ENCODE measurements at regions not wholly inside any gene's neighbourhood (a gene's known extent, or its start where the extent isn't known, plus 50 kb on each side); places are given as distances from the start of the nearest gene placed in this dataset.
A peak's percentile ranks its signal among the peaks of the same experiment; 100 is the strongest.

- peaks cover 6% of the 10 kb centered on the region; the same call in 1 of the 2 replicates for H3K9me1 ChIP-seq (ENCODE audit: insufficient read depth, low read length)
- H3K4me3 ChIP-seq (ENCODE audit: insufficient read depth, low read depth, low read length) = no peak overlapping the region
- 0 out of 2 replicates have a peak overlapping the region, but pooled peaks have one; percentile 30 for H2BK120ac ChIP-seq (ENCODE audit: low read depth, low read length)
- H3K27ac ChIP-seq (ENCODE audit: insufficient read depth, low read length) = no peak overlapping the region
- H3K4me1 ChIP-seq (ENCODE audit: control insufficient read depth, insufficient read depth, low read length) = peaks cover 9% of the 10 kb centered on the region
- no peak overlapping the region for H3K9ac ChIP-seq (ENCODE audit: low read depth, low read length)
- H3K79me1 ChIP-seq (ENCODE audit: low read depth in 1 of 2, low read length in 2 of 2) = no peaks in the 10 kb centered on the region
- H2AK9ac ChIP-seq (replicated peaks; ENCODE audit: low read depth, low read length, poor library complexity) = no peak overlapping the region
- CTCF ChIA-PET = interaction anchor here (0.5 kb wide), 1 partner anchor 17 kb away, joined by 9 read pairs; no protein-coding TSS in a partner anchor
- no peak overlapping the region for H3K14ac ChIP-seq (replicated peaks; ENCODE audit: low read depth, low read length)
- WGBS, 2 experiments (ENCODE audit: extremely low coverage in 2 of 2, insufficient read length in 1 of 2) = 100% methylated on average over 6 of the region's 14 CpGs; no CpG with 5 or more reads in 1 of the 2 experiments
- peak overlapping the region; percentile 4 for H2AK5ac ChIP-seq (ENCODE audit: low read depth, low read length)
- no peak overlapping the region for H4K8ac ChIP-seq (ENCODE audit: low read depth in 2 of 2, low read length in 2 of 2)
- H3K27me3 ChIP-seq (ENCODE audit: control insufficient read depth, insufficient read depth, low read length) = no peaks in the 10 kb centered on the region; the same call in 1 of the 2 replicates
- H4K91ac ChIP-seq (ENCODE audit: insufficient read depth, low read depth, low read length) = no peak overlapping the region
- no TSS peak for BruUV-seq (replicated peaks)
- dilution Hi-C loops (cut with HindIII; ENCODE audit: low sequenced_read_pairs, unreplicated experiment) (no loop called here), in situ Hi-C loops (cut with MboI; ENCODE audit: low sequenced_read_pairs) (no loop called here), intact Hi-C loops (cut with micrococcal nuclease) (no loop called here)
- no peak overlapping the region for H3K18ac ChIP-seq (ENCODE audit: low read depth, low read length)
- DNase-seq (no peak), ATAC-seq (ENCODE audit: low read depth) (no peak)
- H3K4ac ChIP-seq (ENCODE audit: low read depth, low read length) = no peak overlapping the region; the same call in 1 of the 2 replicates
- H2AFZ ChIP-seq (replicated peaks; ENCODE audit: low read length, poor library complexity) = peak overlapping the region; percentile 23
- POLR2A ChIA-PET (ENCODE audit: unreplicated experiment) = interaction anchor here (0.6 kb wide), 1 partner anchor 107 kb away, joined by 3 read pairs; no protein-coding TSS in a partner anchor
- H2BK20ac ChIP-seq (ENCODE audit: low read depth, low read length) = no peak overlapping the region
- TF ChIP-seq, protein P1, sequence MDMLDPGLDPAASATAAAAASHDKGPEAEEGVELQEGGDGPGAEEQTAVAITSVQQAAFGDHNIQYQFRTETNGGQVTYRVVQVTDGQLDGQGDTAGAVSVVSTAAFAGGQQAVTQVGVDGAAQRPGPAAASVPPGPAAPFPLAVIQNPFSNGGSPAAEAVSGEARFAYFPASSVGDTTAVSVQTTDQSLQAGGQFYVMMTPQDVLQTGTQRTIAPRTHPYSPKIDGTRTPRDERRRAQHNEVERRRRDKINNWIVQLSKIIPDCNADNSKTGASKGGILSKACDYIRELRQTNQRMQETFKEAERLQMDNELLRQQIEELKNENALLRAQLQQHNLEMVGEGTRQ (IDR thresholded peaks at IDR 0.05; ENCODE audit: low read depth, low read length) = no peak
- TF ChIP-seq FOS (IDR thresholded peaks at IDR 0.05; ENCODE audit: low read depth, low read length) = no peak
- TF ChIP-seq NFE2L2 (IDR thresholded peaks at IDR 0.05; ENCODE audit: low read depth, low read length) = no peak
- TF ChIP-seq MXI1 (IDR thresholded peaks at IDR 0.05; ENCODE audit: borderline replicate concordance, low read depth, low read length) = no peak
- TF ChIP-seq CEBPB (IDR thresholded peaks at IDR 0.05; ENCODE audit: low read depth, low read length) = no peak
- TF ChIP-seq, protein P2, sequence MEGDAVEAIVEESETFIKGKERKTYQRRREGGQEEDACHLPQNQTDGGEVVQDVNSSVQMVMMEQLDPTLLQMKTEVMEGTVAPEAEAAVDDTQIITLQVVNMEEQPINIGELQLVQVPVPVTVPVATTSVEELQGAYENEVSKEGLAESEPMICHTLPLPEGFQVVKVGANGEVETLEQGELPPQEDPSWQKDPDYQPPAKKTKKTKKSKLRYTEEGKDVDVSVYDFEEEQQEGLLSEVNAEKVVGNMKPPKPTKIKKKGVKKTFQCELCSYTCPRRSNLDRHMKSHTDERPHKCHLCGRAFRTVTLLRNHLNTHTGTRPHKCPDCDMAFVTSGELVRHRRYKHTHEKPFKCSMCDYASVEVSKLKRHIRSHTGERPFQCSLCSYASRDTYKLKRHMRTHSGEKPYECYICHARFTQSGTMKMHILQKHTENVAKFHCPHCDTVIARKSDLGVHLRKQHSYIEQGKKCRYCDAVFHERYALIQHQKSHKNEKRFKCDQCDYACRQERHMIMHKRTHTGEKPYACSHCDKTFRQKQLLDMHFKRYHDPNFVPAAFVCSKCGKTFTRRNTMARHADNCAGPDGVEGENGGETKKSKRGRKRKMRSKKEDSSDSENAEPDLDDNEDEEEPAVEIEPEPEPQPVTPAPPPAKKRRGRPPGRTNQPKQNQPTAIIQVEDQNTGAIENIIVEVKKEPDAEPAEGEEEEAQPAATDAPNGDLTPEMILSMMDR (conservative IDR thresholded peaks at IDR 0.05; ENCODE audit: low read depth, low read length) = no peak
- TF ChIP-seq POLR2A (IDR thresholded peaks at IDR 0.05; ENCODE audit: low read depth, low read length) = no peak
- TF ChIP-seq CHD1 (IDR thresholded peaks at IDR 0.05; ENCODE audit: low read depth, low read length) = no peak
- peaks cover 2% of the 10 kb centered on the region; the same call in 1 of the 2 replicates for H3K9me3 ChIP-seq (ENCODE audit: control insufficient read depth, insufficient read depth, low read length)
- H3K36me3 ChIP-seq (ENCODE audit: control insufficient read depth, insufficient read depth, low read length) = no peaks in the 10 kb centered on the region
- H4K20me1 ChIP-seq (ENCODE audit: insufficient read depth, low read length) = no peaks in the 10 kb centered on the region
- H3K23ac ChIP-seq (ENCODE audit: low read depth, low read length) = no peak overlapping the region
- no peak overlapping the region for H3K56ac ChIP-seq (ENCODE audit: extremely low read depth, insufficient read depth, low read length)
- H4K5ac ChIP-seq (ENCODE audit: low read depth, low read length) = no peak overlapping the region
- H2BK5ac ChIP-seq (ENCODE audit: low read depth, low read length, poor library complexity, severe bottlenecking) = no peak overlapping the region
- H2BK15ac ChIP-seq (ENCODE audit: low read depth, low read length) = no peak overlapping the region
- no peak overlapping the region for H3K4me2 ChIP-seq (ENCODE audit: low read depth, low read length)
Measured at GRCh38 chr11:69396051-69396947, 85.2 kb upstream of the LINC01488 start.

Data from IMR-90 (cell line).